ENCODE measurements at regions not wholly inside any gene's neighbourhood (a gene's known extent, or its start where the extent isn't known, plus 50 kb on each side); places are given as distances from the start of the nearest gene placed in this dataset.

- TF ChIP-seq, protein P1, sequence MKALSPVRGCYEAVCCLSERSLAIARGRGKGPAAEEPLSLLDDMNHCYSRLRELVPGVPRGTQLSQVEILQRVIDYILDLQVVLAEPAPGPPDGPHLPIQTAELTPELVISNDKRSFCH (CRISPR knock-in tag; IDR thresholded peaks at IDR 0.05), result no peak
- TF ChIP-seq, protein P1 (tag; IDR thresholded peaks at IDR 0.05), result no peak
- TF ChIP-seq DPF2 (IDR thresholded peaks at IDR 0.05) (peak; percentile 63; the same call in 1 of the 2 replicates), PYGO2 (tag; IDR thresholded peaks at IDR 0.05) (peak; percentile 26; the same call in 1 of the 2 replicates), KLF1 (tag; IDR thresholded peaks at IDR 0.05) (no peak), ZNF551 (CRISPR knock-in tag; IDR thresholded peaks at IDR 0.05) (no peak), ZNF512 (tag; IDR thresholded peaks at IDR 0.05) (no peak), ZNF766 (CRISPR knock-in tag; conservative IDR thresholded peaks at IDR 0.05) (0 out of 2 replicates have a peak, but pooled peaks have one; percentile 10), ARNT (IDR thresholded peaks at IDR 0.05) (no peak), ZNF431 (CRISPR knock-in tag; IDR thresholded peaks at IDR 0.05) (no peak), GABPB2 (CRISPR knock-in tag; conservative IDR thresholded peaks at IDR 0.05) (no peak), THAP7 (CRISPR knock-in tag; IDR thresholded peaks at IDR 0.05) (no peak), ARID1B (IDR thresholded peaks at IDR 0.05) (peak; percentile 82), MIER1 (IDR thresholded peaks at IDR 0.05; ENCODE audit: low read depth) (no peak), ZBTB1 (CRISPR knock-in tag; IDR thresholded peaks at IDR 0.05; ENCODE audit: borderline replicate concordance, low read depth) (no peak), SP1 (CRISPR knock-in tag; IDR thresholded peaks at IDR 0.05) (no peak), ZNF75A (CRISPR knock-in tag; IDR thresholded peaks at IDR 0.05) (no peak), CHD2 (IDR thresholded peaks at IDR 0.05; ENCODE audit: low read depth, low read length) (no peak), FOXJ2 (tag; IDR thresholded peaks at IDR 0.05) (no peak), KAT8 (IDR thresholded peaks at IDR 0.05; ENCODE audit: low read depth) (no peak), ZKSCAN3 (CRISPR knock-in tag; IDR thresholded peaks at IDR 0.05) (no peak), HMGN3 (IDR thresholded peaks at IDR 0.05; ENCODE audit: borderline replicate concordance, extremely low read depth, insufficient read length, low read depth, low read length) (no peak), SAP30 (IDR thresholded peaks at IDR 0.05; ENCODE audit: borderline replicate concordance, insufficient read depth, low read depth, low read length, poor library complexity, severe bottlenecking) (no peak), STAT5A (IDR thresholded peaks at IDR 0.05; ENCODE audit: borderline replicate concordance, low read length) (peak; percentile 41; the same call in 1 of the 2 replicates), NFXL1 (CRISPR knock-in tag; IDR thresholded peaks at IDR 0.05) (no peak), HDAC8 (tag; IDR thresholded peaks at IDR 0.05) (no peak)
- TF ChIP-seq, protein P2, sequence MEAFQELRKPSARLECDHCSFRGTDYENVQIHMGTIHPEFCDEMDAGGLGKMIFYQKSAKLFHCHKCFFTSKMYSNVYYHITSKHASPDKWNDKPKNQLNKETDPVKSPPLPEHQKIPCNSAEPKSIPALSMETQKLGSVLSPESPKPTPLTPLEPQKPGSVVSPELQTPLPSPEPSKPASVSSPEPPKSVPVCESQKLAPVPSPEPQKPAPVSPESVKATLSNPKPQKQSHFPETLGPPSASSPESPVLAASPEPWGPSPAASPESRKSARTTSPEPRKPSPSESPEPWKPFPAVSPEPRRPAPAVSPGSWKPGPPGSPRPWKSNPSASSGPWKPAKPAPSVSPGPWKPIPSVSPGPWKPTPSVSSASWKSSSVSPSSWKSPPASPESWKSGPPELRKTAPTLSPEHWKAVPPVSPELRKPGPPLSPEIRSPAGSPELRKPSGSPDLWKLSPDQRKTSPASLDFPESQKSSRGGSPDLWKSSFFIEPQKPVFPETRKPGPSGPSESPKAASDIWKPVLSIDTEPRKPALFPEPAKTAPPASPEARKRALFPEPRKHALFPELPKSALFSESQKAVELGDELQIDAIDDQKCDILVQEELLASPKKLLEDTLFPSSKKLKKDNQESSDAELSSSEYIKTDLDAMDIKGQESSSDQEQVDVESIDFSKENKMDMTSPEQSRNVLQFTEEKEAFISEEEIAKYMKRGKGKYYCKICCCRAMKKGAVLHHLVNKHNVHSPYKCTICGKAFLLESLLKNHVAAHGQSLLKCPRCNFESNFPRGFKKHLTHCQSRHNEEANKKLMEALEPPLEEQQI (IDR thresholded peaks at IDR 0.05), result no peak
- TF ChIP-seq, protein P3, sequence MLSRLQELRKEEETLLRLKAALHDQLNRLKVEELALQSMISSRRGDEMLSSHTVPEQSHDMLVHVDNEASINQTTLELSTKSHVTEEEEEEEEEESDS (CRISPR knock-in tag; IDR thresholded peaks at IDR 0.05), result no peak
Measured at GRCh38 chr3:5710718-5711117, 523.2 kb downstream of the EDEM1 start (continued).
